NB4 (cell line): ENCODE measurements at regions not wholly inside any gene's neighbourhood (a gene's known extent, or its start where the extent isn't known, plus 50 kb on each side); places are given as distances from the start of the nearest gene placed in this dataset.

Experiments
- DNase-seq: peaks from one replicate; pipeline ENCODE4 v3.0.0; 2010; ENCODE audit warnings: low read depth
- H3K4me3 ChIP-seq: one replicate; pipeline ENCODE4 v1.5.1; 2011; ENCODE audit warnings: mild to moderate bottlenecking, low read depth, low read length, moderate library complexity
- CTCF ChIP-seq: IDR thresholded peaks from one replicate; pipeline ENCODE4 v1.5.1; 2012; ENCODE audit warnings: low read depth, low read length
- MAX ChIP-seq: IDR thresholded peaks from 2 replicates; pipeline ENCODE4 v1.6.1; 2011; ENCODE audit warnings: low read depth, low read length
- MYC ChIP-seq: IDR thresholded peaks from 2 replicates; pipeline ENCODE4 v1.6.1; 2011; ENCODE audit warnings: low read depth, low read length
- POLR2A ChIP-seq: IDR thresholded peaks from 2 replicates; pipeline ENCODE4 v1.6.1; 2011; ENCODE audit warnings: mild to moderate bottlenecking; ENCODE audit not compliant: insufficient read length; ENCODE audit errors: extremely low read depth

DNA sequence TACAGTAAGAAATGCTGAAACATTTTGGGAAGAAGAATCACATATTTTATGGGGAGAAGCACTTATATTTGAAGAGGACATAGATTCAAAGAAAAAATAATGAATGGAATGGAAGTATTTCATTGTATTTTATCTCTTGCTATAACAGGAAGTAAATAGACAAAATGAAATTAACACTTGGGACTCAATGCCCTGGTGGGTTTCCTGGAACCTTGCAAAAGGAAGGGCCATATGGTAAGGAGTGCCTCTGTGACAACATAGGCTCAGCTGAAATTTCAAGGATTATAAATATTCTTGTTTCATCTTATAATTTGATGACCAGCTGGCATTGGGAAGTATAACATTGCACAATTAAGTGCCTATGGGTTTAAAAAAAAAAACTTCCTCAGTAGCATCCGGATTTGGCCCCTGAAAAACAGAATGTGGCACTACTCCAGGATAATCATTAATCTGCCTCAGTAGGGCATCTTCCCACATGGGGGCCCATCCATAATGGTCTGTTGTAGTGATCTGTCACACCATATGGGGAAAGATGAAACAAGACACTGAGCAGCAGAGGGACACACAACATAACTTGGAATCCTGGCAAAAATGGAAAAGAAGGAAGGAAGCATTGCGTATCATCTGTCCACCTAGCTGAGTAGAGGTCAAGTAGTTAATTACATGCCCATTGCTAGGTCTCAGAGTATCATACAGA lies 321.6 kb downstream of the NDFIP2 start:
- H3K4me3 ChIP-seq, result no peak overlapping the region
- no peak for TF ChIP-seq MYC
- TF ChIP-seq MAX, result no peak
- TF ChIP-seq CTCF, result no peak
- no peak for TF ChIP-seq POLR2A
- DNase-seq, result no peak

DNA sequence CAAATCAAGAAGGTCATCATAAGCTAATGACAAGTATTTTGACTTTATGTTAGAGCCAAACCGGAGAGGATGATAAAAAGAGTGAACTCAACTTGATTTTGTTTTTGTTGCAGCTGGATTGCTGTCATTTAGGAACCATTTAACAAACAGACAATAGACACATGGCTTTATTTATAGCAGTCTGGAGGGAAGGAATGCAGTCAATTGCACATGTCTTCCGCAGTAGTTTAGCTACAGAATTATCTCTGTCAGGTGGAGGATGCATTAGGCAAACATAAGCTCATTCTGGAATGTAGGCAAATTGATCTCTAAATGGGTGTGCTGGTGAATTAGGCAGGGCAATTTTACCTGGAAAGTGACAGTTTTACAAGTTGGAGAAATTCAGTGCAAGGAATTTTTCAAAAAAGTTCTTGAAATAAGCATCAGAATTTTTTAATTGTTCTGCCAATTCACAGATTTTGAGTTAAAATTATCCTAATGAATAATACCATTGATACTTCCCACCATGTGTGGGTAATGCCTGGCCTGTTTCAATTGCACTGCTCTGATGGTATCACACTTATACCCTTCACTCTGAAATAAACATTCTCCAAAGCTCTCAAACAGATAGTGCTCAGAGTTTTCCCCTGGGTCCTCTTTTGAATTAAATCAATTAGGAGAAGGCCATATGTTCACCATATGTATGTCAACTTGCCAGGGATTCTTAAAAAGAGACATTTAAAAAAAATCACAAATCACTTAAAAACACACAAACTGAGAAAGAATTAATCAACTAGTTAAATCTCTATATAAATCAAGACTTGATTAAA lies 318.3 kb downstream of the NDFIP2 start:
- H3K4me3 ChIP-seq, result no peak overlapping the region
- TF ChIP-seq MAX (no peak), POLR2A (no peak)
- DNase-seq, result no peak

DNA sequence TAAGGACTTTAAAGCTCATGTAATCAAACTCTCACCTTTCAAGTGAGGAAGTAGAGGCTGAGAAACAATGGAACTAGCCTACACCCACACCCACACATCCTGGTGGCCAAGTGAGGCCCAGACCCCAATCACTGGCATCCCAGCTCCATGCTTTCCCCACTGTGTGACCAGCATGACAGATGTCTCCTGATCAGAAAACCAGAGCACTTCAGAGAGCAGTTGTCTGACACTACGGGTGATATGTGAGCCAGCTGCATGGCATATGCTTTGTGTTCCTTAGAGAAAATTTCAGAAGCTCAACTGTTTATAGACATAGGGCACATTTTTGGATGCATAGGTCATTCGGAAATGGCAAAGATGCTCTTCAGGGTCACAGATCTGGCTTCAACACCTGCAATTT lies 315.2 kb downstream of the NDFIP2 start:
- no peak for DNase-seq
- TF ChIP-seq CTCF, result no peak
- TF ChIP-seq POLR2A, result no peak
- no peak for TF ChIP-seq MYC
- no peak for TF ChIP-seq MAX
- no peak overlapping the region for H3K4me3 ChIP-seq

DNA sequence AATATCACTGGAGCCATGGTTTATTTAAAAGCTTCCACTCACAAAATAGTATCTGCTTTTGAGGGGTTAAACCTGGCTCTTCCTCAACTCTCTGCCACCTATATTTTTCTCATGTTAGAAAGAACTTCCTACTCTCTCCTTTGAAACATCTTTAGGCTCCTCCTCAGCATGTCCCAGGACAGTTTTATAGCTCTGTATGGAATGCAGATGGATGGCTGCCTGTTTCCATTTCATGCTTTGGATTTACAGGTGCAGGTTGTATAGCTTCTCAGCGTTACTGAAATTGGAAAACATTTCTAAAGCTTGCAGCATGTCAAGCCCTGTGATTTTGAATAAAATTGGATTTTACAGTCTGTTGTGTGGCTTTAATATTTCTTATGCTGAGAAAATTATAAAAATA lies 314.0 kb downstream of the NDFIP2 start:
- no peak for TF ChIP-seq MAX
- TF ChIP-seq MYC, result no peak
- no peak for TF ChIP-seq CTCF
- no peak for DNase-seq
- H3K4me3 ChIP-seq, result no peak overlapping the region

- DNase-seq, result no peak
- TF ChIP-seq MAX, result no peak
- no peak overlapping the region for H3K4me3 ChIP-seq
Observed at GRCh38 chr13:79792716-79793115, 311.8 kb downstream of the NDFIP2 start.

DNA sequence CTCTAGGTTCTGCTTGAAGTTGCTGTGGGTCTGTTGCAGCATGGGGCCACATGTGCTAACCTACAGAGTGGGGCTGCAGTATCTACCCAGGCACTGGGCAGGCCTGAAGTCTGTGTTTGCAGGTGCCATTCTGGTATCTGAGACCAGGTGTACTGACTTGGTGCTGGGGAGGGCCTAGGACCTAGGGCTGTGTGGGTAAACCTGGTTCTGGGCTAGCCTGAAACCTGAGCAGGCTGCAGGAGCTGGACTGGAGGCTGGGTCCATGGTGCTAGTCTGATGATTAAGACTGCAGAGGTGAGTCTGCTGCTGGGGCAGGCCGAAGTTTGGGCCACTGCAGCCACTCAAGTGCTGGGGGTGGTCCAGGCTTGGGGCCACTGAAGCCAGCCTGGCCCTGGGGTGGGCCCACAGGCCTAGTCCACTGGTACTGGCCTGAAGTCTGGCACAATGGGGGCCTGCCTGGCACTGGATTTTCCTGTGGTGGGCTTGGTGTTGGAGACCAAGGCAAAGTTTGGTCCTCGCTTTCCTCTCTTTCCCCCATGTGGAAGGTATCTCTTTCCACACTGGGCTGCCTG lies 310.6 kb downstream of the NDFIP2 start:
- no peak overlapping the region for H3K4me3 ChIP-seq
- DNase-seq, result no peak
- TF ChIP-seq CTCF (no peak), MYC (no peak), POLR2A (no peak), MAX (no peak)
